Epithelial cell of proximal tubule (primary cell): ENCODE measurements at regions not wholly inside any gene's neighbourhood (a gene's known extent, or its start where the extent isn't known, plus 50 kb on each side); places are given as distances from the start of the nearest gene placed in this dataset.
A peak's percentile ranks its signal among the peaks of the same experiment; 100 is the strongest.
"Not testable (repeated sequence)": the region's sequence is repeated elsewhere in the genome, so short reads cannot be mapped to it uniquely, and the experiment has no call there.

ENCODE experiments used
- DNase-seq: peaks from one replicate; pipeline ENCODE4 v3.0.0-alpha.2; 2011; ENCODE audit warnings: low read depth
- H3K4me3 ChIP-seq: 2 replicates; pipeline ENCODE4 v1.5.1; 2011; ENCODE audit warnings: low read depth, mild to moderate bottlenecking, low read length
- TF ChIP-seq, protein P1 (sequence below): conservative IDR thresholded peaks from 2 replicates; pipeline ENCODE4 v1.5.1; 2012; ENCODE audit warnings: low read depth, mild to moderate bottlenecking, low read length

DNA sequence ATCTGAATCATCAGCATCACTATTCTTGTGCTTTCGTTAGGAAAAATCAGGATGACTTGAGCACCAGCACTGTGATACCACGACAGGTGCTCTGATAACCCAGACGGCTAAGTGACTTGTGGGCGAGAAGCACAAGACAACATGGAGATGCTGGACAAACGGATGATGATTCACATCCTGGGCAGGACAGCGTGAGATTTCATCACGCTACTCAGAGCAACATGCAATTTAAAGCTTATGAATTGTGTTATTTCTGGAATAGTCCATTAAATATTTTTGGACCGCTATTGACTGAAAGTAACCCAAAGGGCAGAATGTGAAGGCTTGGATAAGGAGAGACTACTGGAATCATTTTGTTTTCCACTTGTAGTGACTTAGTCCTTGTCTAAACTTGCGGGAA, 114.8 kb upstream of the DAPK1 start:
- H3K4me3 ChIP-seq: no peak overlapping the region
- TF ChIP-seq, protein P1, sequence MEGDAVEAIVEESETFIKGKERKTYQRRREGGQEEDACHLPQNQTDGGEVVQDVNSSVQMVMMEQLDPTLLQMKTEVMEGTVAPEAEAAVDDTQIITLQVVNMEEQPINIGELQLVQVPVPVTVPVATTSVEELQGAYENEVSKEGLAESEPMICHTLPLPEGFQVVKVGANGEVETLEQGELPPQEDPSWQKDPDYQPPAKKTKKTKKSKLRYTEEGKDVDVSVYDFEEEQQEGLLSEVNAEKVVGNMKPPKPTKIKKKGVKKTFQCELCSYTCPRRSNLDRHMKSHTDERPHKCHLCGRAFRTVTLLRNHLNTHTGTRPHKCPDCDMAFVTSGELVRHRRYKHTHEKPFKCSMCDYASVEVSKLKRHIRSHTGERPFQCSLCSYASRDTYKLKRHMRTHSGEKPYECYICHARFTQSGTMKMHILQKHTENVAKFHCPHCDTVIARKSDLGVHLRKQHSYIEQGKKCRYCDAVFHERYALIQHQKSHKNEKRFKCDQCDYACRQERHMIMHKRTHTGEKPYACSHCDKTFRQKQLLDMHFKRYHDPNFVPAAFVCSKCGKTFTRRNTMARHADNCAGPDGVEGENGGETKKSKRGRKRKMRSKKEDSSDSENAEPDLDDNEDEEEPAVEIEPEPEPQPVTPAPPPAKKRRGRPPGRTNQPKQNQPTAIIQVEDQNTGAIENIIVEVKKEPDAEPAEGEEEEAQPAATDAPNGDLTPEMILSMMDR: no peak
- no peak for DNase-seq

DNA sequence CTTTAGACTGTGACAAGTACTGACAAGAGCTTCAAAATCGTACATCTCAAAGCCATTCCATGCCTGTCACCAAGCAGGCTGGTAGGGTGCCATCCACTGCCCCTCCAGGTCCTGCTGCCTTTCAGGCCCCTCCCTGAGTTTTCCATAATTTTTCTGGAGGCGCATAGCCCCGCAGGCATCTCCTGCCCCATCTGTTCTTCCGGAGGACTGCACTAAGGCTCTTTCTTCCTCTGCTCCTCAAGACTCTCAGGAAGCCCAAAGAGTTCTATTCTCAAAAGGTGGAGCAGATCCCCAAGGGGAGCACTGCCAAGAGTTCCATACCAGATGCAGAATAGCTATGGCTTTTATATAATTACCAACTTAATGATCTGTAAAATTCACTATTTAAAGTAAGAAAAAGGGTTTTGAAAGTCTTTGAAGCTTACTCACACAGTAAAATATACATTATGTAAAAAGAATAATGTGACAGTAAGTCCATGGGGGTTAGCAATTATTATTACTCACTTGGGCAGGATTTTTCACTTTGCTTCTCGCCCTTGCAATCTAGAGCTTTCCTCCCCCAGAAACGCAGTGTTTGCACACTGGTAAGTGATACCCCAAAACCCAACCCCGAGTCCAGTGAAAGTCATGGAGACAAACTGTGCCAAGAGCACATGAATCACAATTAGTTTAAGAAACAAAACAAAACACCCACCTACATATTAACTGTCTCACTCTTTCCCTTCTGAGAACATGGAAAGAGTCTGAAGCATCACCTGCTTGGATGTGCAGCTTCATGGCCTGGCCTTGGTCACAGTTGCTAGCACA, 114.1 kb upstream of the DAPK1 start:
- DNase-seq: no peak
- no peak overlapping the region for H3K4me3 ChIP-seq
- TF ChIP-seq, protein P1: no peak

DNA sequence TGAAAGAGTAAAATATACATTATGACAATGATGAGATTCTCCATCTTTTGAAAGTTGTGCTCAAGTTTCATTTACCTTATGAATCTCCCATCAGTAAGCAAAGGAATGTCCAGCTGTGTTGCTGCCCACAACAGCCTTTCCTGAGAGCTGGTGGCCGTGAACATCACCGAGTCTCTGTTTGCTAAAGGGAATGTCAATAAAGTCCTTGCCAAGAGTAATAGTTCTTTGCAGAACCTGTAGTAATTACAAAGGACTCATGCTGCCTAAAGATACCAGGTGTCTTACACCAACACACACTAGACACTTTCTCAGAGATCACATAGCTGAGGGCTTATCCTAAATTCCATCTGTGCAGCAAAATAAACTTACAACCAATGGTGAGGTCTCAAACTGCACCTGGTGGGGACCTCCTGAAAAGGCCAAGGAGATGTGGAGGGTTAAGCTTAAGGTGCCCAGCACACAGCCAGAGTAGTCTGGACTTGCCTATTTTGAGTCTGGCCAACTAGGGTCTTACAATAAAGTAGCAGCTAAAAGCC, 111.1 kb upstream of the DAPK1 start:
- no peak for DNase-seq
- TF ChIP-seq, protein P1: no peak
- no peak overlapping the region for H3K4me3 ChIP-seq

DNA sequence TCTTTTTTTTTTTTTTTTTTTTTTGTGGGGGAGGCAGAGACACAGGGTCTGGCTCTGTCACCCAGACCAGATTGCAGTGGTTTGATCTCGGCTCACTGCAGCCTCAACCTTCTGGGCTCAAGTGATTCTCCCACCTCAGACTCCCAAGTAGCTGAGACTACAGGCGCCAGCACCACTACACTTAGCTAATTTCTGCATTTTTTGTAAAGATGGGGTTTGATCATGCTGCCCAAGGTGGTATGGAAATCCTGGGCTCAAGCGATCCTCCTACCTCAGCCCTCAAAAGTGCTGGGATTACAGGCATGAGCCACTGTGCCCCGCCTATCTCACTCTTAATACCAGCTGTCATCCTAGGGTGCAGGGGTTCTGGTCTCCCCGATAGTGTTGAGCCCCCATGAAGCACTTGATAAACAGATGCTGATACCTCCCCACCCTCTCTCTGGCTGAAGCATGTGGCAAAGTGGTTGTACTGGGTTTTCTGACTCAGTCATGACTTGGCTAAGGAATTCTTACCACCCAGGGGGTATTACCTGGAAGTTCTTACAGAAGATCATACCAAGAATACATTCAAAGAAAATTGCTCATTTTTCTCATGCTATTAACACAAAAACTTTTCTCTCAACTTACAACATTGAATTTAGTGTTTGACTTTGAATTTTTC, 110.2 kb upstream of the DAPK1 start:
- peak; percentile 64 for DNase-seq
- H3K4me3 ChIP-seq: no peak overlapping the region
- TF ChIP-seq, protein P1: no peak

DNA sequence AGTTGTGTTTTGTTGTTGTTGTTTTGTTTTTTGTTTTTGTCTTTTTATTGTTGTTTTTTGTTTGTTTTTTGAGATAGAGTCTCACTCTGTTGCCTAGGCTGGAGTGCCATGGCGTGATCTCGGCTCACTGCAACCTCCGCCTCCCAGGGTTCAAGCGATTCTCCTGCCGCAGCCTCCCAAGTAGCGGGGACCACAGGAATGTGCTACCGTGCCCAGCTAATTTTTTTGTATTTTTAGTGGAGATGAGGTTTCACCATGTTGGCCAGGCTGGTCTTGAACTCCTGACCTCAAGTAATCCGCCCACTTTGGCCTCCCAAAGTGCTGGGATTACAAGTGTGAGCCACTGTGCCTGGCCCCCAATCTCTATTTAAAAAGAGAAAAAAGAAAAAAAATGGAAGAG, 109.0 kb upstream of the DAPK1 start:
- H3K4me3 ChIP-seq: not testable (repeated sequence)

DNA sequence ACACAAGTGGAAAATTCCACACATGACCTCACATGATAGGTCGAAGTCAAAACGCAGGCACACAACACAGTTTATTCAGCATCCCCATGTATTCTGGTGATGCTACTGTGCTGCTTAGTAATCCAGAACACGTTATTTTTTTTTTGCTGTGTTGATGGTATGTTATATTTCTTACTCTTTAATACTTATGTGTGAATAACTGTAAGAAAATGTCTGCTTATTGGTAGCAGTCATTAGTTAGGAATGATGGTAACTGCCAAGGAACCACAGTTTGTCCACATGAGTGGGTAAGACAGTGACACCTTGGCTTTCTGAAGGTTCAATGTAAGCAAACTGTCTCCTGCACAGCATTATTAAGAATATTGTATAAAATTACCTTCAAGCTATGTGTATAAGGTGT, 107.7 kb upstream of the DAPK1 start:
- peak; percentile 40 for DNase-seq
- H3K4me3 ChIP-seq: no peak overlapping the region
- TF ChIP-seq, protein P1: no peak

More for the DNA sequence above, 109.0 kb upstream of the DAPK1 start:
- DNase-seq: not testable (repeated sequence)

DNA sequence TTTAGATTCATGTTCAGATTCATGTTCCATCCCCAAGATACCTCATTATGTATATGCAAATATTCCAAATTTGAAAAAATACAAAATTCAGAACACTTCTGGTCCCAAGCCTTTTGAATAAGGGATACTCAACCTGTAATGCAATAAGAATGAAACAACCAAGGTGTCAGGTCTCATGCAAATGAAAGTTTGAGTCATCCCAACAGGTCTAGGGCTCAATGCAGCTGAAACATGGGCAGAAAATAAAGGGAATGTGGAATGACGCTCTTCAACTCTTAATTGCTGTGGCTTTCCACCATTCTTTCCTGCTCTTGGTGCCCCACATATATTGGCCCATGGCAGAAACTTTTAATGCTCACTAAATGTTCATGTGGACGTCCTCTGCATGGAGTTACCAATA, 107.3 kb upstream of the DAPK1 start:
- no peak for DNase-seq
- no peak overlapping the region for H3K4me3 ChIP-seq
- TF ChIP-seq, protein P1: no peak
